ENCODE measurements at regions not wholly inside any gene's neighbourhood (a gene's known extent, or its start where the extent isn't known, plus 50 kb on each side); places are given as distances from the start of the nearest gene placed in this dataset.

DNA sequence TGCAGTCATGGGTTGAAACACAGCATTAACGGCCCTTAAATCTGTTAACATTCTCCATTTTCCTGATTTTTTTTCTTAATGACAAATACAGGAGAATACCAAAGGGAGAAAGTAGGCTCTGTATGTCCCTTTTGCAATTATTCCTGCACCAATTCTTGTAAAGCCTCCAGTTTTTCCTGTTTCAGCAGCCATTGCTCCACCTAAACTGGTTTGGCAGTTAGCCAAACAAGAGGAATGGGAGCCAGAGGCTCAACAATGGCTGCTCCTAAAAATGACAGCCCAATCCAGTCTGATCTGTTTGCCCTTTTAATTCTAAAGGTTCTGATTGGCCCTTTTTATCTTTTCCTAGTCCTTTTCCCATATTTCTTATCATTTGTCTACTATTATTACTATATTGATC is 284.2 kb upstream of the SGK1 start:
- no peaks in the 10 kb centered on the region for H3K36me3 ChIP-seq (ENCODE audit: control insufficient read depth, insufficient read depth, low read length)
- ChIA-PET CTCF (no interaction called here), POLR2A (no interaction called here)
- no peak for DNase-seq (ENCODE audit: low read depth)
- H3K27me3 ChIP-seq (ENCODE audit: control insufficient read depth, insufficient read depth, low read length) = no peaks in the 10 kb centered on the region
- TF ChIP-seq, protein P1, sequence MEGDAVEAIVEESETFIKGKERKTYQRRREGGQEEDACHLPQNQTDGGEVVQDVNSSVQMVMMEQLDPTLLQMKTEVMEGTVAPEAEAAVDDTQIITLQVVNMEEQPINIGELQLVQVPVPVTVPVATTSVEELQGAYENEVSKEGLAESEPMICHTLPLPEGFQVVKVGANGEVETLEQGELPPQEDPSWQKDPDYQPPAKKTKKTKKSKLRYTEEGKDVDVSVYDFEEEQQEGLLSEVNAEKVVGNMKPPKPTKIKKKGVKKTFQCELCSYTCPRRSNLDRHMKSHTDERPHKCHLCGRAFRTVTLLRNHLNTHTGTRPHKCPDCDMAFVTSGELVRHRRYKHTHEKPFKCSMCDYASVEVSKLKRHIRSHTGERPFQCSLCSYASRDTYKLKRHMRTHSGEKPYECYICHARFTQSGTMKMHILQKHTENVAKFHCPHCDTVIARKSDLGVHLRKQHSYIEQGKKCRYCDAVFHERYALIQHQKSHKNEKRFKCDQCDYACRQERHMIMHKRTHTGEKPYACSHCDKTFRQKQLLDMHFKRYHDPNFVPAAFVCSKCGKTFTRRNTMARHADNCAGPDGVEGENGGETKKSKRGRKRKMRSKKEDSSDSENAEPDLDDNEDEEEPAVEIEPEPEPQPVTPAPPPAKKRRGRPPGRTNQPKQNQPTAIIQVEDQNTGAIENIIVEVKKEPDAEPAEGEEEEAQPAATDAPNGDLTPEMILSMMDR (IDR thresholded peaks at IDR 0.05; ENCODE audit: insufficient read depth, low read depth, low read length) = no peak
- no peak overlapping the region for H3K4me3 ChIP-seq (ENCODE audit: low read depth, low read length)

DNA sequence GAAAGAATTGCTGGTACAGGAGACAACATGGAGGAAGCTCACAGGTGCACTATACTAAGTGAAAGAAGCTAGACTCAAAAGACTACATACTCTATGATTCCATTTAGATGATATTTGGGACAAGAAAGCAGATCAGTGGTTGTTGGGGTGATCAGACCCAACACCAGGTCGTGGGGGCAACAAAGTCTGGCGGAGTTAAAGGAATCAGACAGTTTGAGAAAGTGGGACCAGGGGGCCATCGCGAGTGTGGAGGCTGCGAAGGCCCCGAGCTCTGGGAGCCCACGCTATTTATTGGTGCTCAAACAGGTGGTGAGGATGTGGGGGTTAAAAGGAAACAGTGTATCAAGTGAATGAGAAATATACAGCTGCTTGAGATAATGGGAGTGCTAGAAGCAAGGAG is 282.8 kb upstream of the SGK1 start:
- ChIA-PET POLR2A (no interaction called here), CTCF (interaction anchor here (1.4 kb wide), 1 partner anchor 12 kb away, joined by 3 read pairs; no protein-coding TSS in a partner anchor)
- TF ChIP-seq, protein P1 (IDR thresholded peaks at IDR 0.05; ENCODE audit: insufficient read depth, low read depth, low read length) = no peak
- no peak overlapping the region for H3K4me3 ChIP-seq (ENCODE audit: low read depth, low read length)
- no peaks in the 10 kb centered on the region for H3K27me3 ChIP-seq (ENCODE audit: control insufficient read depth, insufficient read depth, low read length)
- DNase-seq (ENCODE audit: low read depth) = no peak
- H3K36me3 ChIP-seq (ENCODE audit: control insufficient read depth, insufficient read depth, low read length) = no peaks in the 10 kb centered on the region

GRCh38 chr6:134599079-134599478 is 281.2 kb upstream of the SGK1 start:
- H3K36me3 ChIP-seq (ENCODE audit: control insufficient read depth, insufficient read depth, low read length) = no peaks in the 10 kb centered on the region
- no peak overlapping the region for H3K4me3 ChIP-seq (ENCODE audit: low read depth, low read length)
- DNase-seq (ENCODE audit: low read depth) = no peak
- no peaks in the 10 kb centered on the region for H3K27me3 ChIP-seq (ENCODE audit: control insufficient read depth, insufficient read depth, low read length)
- ChIA-PET CTCF (interaction anchor here (1.1 kb wide), 1 partner anchor 43 kb away, joined by 3 read pairs; no protein-coding TSS in a partner anchor), POLR2A (no interaction called here)
- TF ChIP-seq, protein P1 (IDR thresholded peaks at IDR 0.05; ENCODE audit: insufficient read depth, low read depth, low read length) = no peak

DNA sequence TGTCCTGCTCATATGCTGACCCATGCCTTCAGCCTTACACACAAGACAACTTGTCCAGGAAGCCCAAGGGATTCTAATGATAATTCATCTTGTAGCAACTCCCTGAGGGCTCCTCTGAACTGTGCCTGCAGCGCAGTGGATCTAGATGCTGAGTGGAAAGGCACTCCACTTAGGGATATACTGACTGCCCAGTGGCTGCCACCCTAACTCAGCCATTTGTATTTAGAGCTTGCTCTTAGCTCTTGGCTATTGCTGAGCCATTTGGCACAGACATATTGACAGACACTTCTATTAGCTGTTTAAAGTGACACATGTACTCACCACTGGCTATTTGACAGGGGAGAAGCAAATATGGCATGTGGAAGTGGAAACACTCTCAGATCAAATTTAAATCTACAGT is 278.3 kb upstream of the SGK1 start:
- Histone ChIP-seq H3K4me3 (ENCODE audit: low read depth, low read length) (no peak overlapping the region), H3K36me3 (ENCODE audit: control insufficient read depth, insufficient read depth, low read length) (no peaks in the 10 kb centered on the region), H3K27me3 (ENCODE audit: control insufficient read depth, insufficient read depth, low read length) (no peaks in the 10 kb centered on the region)
- POLR2A ChIA-PET = no interaction called here
- DNase-seq (ENCODE audit: low read depth) = no peak
- TF ChIP-seq, protein P1 (IDR thresholded peaks at IDR 0.05; ENCODE audit: insufficient read depth, low read depth, low read length) = no peak
- CTCF ChIA-PET = interaction anchor here (0.9 to 1.1 kb wide), 2 partner anchors 10 kb away, joined by 3 read pairs; no protein-coding TSS in a partner anchor

- DNase-seq (ENCODE audit: low read depth) = no peak
- Histone ChIP-seq H3K4me3 (ENCODE audit: low read depth, low read length) (no peak overlapping the region), H3K36me3 (ENCODE audit: control insufficient read depth, insufficient read depth, low read length) (no peaks in the 10 kb centered on the region), H3K27me3 (ENCODE audit: control insufficient read depth, insufficient read depth, low read length) (no peaks in the 10 kb centered on the region)
- TF ChIP-seq, protein P1 (IDR thresholded peaks at IDR 0.05; ENCODE audit: insufficient read depth, low read depth, low read length) = no peak
- POLR2A ChIA-PET = no interaction called here
- CTCF ChIA-PET = no interaction called here
Observed at GRCh38 chr6:134594881-134595280, 277.0 kb upstream of the SGK1 start.

All from BJ (cell line).